KMS-11 (cell line): ENCODE measurements at regions not wholly inside any gene's neighbourhood (a gene's known extent, or its start where the extent isn't known, plus 50 kb on each side); places are given as distances from the start of the nearest gene placed in this dataset.
"Not testable (repeated sequence)": the region's sequence is repeated elsewhere in the genome, so short reads cannot be mapped to it uniquely, and the experiment has no call there.

ENCODE experiments used
- H2AFZ ChIP-seq: fragments of 200-600 bp; sonication (generic); 2 replicates; pipeline ENCODE4 v1.6.1; 2016; ENCODE audit warnings: antibody characterized with exemption, mixed run types, low read depth
- H3K27ac ChIP-seq: fragments of 200-600 bp; sonication (generic); 2 replicates; pipeline ENCODE4 v1.6.1; 2016; ENCODE audit warnings: mild to moderate bottlenecking, mixed run types
- H3K27me3 ChIP-seq: fragments of 200-600 bp; sonication (generic); 2 replicates; pipeline ENCODE4 v1.6.1; 2017; ENCODE audit warnings: mild to moderate bottlenecking, low read depth, mixed run types, moderate library complexity; ENCODE audit not compliant: insufficient read depth
- H3K36me3 ChIP-seq: fragments of 200-600 bp; sonication (generic); 2 replicates; pipeline ENCODE4 v1.6.1; 2017; ENCODE audit warnings: mild to moderate bottlenecking, mixed run types; ENCODE audit not compliant: insufficient read depth
- H3K4me1 ChIP-seq: fragments of 200-600 bp; sonication (generic); 2 replicates; pipeline ENCODE4 v1.6.1; 2016; ENCODE audit warnings: mild to moderate bottlenecking, low read depth, mixed run types; ENCODE audit not compliant: poor library complexity, severe bottlenecking
- H3K4me2 ChIP-seq: fragments of 200-600 bp; sonication (generic); 2 replicates; pipeline ENCODE4 v1.7.0; 2016; ENCODE audit warnings: mild to moderate bottlenecking, mixed run types
- H3K4me3 ChIP-seq: fragments of 200-600 bp; sonication (generic); IDR thresholded peaks from 2 replicates; pipeline ENCODE4 v1.6.1; 2017; ENCODE audit warnings: low read depth, low read length, mixed read lengths; ENCODE audit not compliant: insufficient read depth
- H3K79me2 ChIP-seq: fragments of 200-600 bp; sonication (generic); 2 replicates; pipeline ENCODE4 v1.6.1; 2016; ENCODE audit warnings: low read depth, mixed run types; ENCODE audit not compliant: insufficient read depth
- H3K9ac ChIP-seq: fragments of 200-600 bp; sonication (generic); 2 replicates; pipeline ENCODE4 v1.6.1; 2016; ENCODE audit warnings: mild to moderate bottlenecking, mixed run types
- H4K20me1 ChIP-seq: fragments of 200-600 bp; sonication (generic); 2 replicates; pipeline ENCODE4 v1.6.1; 2016; ENCODE audit warnings: mild to moderate bottlenecking, mixed run types; ENCODE audit not compliant: insufficient read depth
- TF ChIP-seq, protein P1 (sequence below): fragments of 200-600 bp; sonication (generic); conservative IDR thresholded peaks from 2 replicates; pipeline ENCODE4 v1.6.1; 2017; ENCODE audit warnings: low read depth, mild to moderate bottlenecking, antibody characterized with exemption, low read length, moderate library complexity, mixed read lengths

- Histone ChIP-seq H3K36me3 (no peaks in the 10 kb centered on the region), H3K4me1 (no peaks in the 10 kb centered on the region), H3K9ac (no peak overlapping the region), H3K79me2 (no peaks in the 10 kb centered on the region), H3K4me3 (no peak overlapping the region), H3K27ac (peak overlapping the region; percentile 19; the same call in 1 of the 2 replicates), H4K20me1 (no peaks in the 10 kb centered on the region), H2AFZ (no peak overlapping the region; the same call in 1 of the 2 replicates), H3K4me2 (no peak overlapping the region; the same call in 1 of the 2 replicates), H3K27me3 (no peaks in the 10 kb centered on the region)
- TF ChIP-seq, protein P1, sequence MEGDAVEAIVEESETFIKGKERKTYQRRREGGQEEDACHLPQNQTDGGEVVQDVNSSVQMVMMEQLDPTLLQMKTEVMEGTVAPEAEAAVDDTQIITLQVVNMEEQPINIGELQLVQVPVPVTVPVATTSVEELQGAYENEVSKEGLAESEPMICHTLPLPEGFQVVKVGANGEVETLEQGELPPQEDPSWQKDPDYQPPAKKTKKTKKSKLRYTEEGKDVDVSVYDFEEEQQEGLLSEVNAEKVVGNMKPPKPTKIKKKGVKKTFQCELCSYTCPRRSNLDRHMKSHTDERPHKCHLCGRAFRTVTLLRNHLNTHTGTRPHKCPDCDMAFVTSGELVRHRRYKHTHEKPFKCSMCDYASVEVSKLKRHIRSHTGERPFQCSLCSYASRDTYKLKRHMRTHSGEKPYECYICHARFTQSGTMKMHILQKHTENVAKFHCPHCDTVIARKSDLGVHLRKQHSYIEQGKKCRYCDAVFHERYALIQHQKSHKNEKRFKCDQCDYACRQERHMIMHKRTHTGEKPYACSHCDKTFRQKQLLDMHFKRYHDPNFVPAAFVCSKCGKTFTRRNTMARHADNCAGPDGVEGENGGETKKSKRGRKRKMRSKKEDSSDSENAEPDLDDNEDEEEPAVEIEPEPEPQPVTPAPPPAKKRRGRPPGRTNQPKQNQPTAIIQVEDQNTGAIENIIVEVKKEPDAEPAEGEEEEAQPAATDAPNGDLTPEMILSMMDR = no peak
Measured at GRCh38 chr6:74439123-74439811, 743.3 kb downstream of the CD109 start.

GRCh38 chr6:74438395-74438794, 742.4 kb downstream of the CD109 start:
- not testable (repeated sequence) for H3K36me3 ChIP-seq, H3K27me3 ChIP-seq, H3K4me1 ChIP-seq, H3K4me2 ChIP-seq, H4K20me1 ChIP-seq, H3K4me3 ChIP-seq, H3K79me2 ChIP-seq, H3K9ac ChIP-seq, H2AFZ ChIP-seq, H3K27ac ChIP-seq

GRCh38 chr6:74434171-74434570, 738.2 kb downstream of the CD109 start:
- Histone ChIP-seq H3K4me1 (no peaks in the 10 kb centered on the region), H3K4me3 (no peak overlapping the region), H3K79me2 (no peaks in the 10 kb centered on the region), H4K20me1 (no peaks in the 10 kb centered on the region), H2AFZ (no peak overlapping the region), H3K27ac (no peak overlapping the region), H3K27me3 (no peaks in the 10 kb centered on the region), H3K4me2 (no peak overlapping the region), H3K36me3 (no peaks in the 10 kb centered on the region), H3K9ac (no peak overlapping the region)
- TF ChIP-seq, protein P1 = no peak

DNA sequence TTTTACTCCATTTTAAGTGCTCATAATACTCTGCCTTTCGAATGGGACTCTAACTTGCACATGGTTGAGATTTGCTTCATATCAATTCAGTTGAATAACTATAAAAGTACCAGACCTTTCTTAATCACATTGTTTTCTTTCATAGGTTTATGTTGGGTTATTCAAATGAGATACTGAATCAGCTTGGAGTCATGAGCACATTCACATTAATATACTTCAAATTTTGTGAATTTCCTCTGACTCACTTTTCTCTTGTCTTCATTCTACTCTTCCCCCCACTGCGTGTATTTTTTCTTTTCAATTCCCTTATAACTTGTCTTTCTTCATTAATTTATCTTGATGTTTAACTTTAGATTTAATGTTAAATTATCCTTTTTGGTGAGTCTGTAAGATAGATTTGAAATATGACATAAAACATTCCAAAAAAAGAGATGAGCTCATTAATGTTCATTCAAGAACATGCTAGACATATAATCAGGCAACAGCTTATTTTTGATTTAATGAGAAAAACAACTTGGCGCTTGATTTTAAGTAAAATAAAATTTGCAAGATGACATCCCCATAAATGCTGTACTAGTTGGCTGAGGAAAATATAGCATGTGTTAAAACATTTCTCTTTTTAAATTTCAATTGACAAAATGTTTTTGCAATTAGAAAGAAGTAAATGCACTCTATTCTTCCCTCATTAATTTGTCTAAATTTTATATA, 736.0 kb downstream of the CD109 start:
- H3K79me2 ChIP-seq = no peaks in the 10 kb centered on the region
- H3K4me3 ChIP-seq = no peak overlapping the region
- no peaks in the 10 kb centered on the region for H3K27me3 ChIP-seq
- no peaks in the 10 kb centered on the region for H4K20me1 ChIP-seq
- H2AFZ ChIP-seq = no peak overlapping the region
- H3K27ac ChIP-seq = no peak overlapping the region
- TF ChIP-seq, protein P1 = no peak
- no peak overlapping the region for H3K4me2 ChIP-seq
- H3K4me1 ChIP-seq = no peaks in the 10 kb centered on the region
- H3K36me3 ChIP-seq = no peaks in the 10 kb centered on the region
- no peak overlapping the region for H3K9ac ChIP-seq

DNA sequence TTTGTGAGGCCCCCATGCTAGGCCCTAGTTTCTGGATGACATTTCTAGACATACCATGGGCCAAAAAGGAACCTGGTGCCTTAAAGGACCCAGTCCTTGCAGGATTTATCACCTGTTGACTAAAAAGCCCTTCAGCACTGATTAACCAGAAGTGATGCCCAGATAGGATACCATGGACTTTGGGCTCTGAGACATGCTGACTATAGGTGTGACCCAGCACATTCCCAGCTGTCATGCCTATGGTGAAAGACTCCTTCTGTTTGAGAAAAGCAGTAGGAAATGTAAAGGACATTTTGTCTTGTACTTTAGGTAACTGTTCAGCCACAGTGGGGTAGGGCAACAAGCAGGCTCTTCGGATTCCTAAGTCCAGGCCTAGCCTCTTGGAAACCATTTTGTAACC, 724.2 kb downstream of the CD109 start:
- no peaks in the 10 kb centered on the region for H3K36me3 ChIP-seq
- no peak overlapping the region for H2AFZ ChIP-seq
- no peak overlapping the region for H3K4me2 ChIP-seq
- no peaks in the 10 kb centered on the region for H3K4me1 ChIP-seq
- no peak overlapping the region for H3K27ac ChIP-seq
- H3K79me2 ChIP-seq = no peaks in the 10 kb centered on the region
- no peaks in the 10 kb centered on the region for H3K27me3 ChIP-seq
- H4K20me1 ChIP-seq = no peaks in the 10 kb centered on the region
- TF ChIP-seq, protein P1 = no peak
- H3K4me3 ChIP-seq = no peak overlapping the region
- H3K9ac ChIP-seq = no peak overlapping the region
